ENCODE measurements at regions not wholly inside any gene's neighbourhood (a gene's known extent, or its start where the extent isn't known, plus 50 kb on each side); places are given as distances from the start of the nearest gene placed in this dataset.

GRCh38 chr6:165999279-165999678 lies 168.4 kb downstream of the TBXT start:
- no peak for TF ChIP-seq CTCF (conservative IDR thresholded peaks at IDR 0.05; ENCODE audit: low read length)
- Histone ChIP-seq H3K9ac (ENCODE audit: low read depth, low read length, poor library complexity, severe bottlenecking) (no peak overlapping the region), H3K4me3 (ENCODE audit: low read length, poor library complexity, severe bottlenecking) (no peak overlapping the region), H3K9me3 (ENCODE audit: insufficient read depth, low read depth, low read length) (no peaks in the 10 kb centered on the region), H3K4me2 (ENCODE audit: low read depth, low read length, poor library complexity, severe bottlenecking) (no peak overlapping the region), H3K27me3 (ENCODE audit: insufficient read depth, low read length, poor library complexity, severe bottlenecking) (no peaks in the 10 kb centered on the region), H3K4me1 (ENCODE audit: insufficient read depth, low read length, poor library complexity, severe bottlenecking) (no peaks in the 10 kb centered on the region), H3K9me2 (replicated peaks; ENCODE audit: low read depth, low read length) (no peaks in the 10 kb centered on the region), H2AFZ (ENCODE audit: low read length) (no peak overlapping the region), H3F3A (ENCODE audit: low read depth) (no peaks in the 10 kb centered on the region), H4K20me1 (ENCODE audit: insufficient read depth, low read length, poor library complexity, severe bottlenecking) (no peaks in the 10 kb centered on the region), H3K36me3 (ENCODE audit: insufficient read depth, low read length) (no peaks in the 10 kb centered on the region), H3K79me2 (ENCODE audit: insufficient read depth, low read length) (no peaks in the 10 kb centered on the region)

- H3K36me3 ChIP-seq (ENCODE audit: insufficient read depth, low read length) = no peaks in the 10 kb centered on the region
- no peaks in the 10 kb centered on the region for H3K9me3 ChIP-seq (ENCODE audit: insufficient read depth, low read depth, low read length)
- no peaks in the 10 kb centered on the region for H3F3A ChIP-seq (ENCODE audit: low read depth)
- no peak overlapping the region for H3K4me3 ChIP-seq (ENCODE audit: low read length, poor library complexity, severe bottlenecking)
- H4K20me1 ChIP-seq (ENCODE audit: insufficient read depth, low read length, poor library complexity, severe bottlenecking) = no peaks in the 10 kb centered on the region
- H3K9me2 ChIP-seq (replicated peaks; ENCODE audit: low read depth, low read length) = no peaks in the 10 kb centered on the region
- H3K9ac ChIP-seq (ENCODE audit: low read depth, low read length, poor library complexity, severe bottlenecking) = no peak overlapping the region
- H2AFZ ChIP-seq (ENCODE audit: low read length) = no peak overlapping the region
- TF ChIP-seq EZH2phosphoT487 (IDR thresholded peaks at IDR 0.05; ENCODE audit: borderline replicate concordance) (no peak), CTCF (conservative IDR thresholded peaks at IDR 0.05; ENCODE audit: low read length) (no peak)
- no peaks in the 10 kb centered on the region for H3K79me2 ChIP-seq (ENCODE audit: insufficient read depth, low read length)
- H3K27me3 ChIP-seq (ENCODE audit: insufficient read depth, low read length, poor library complexity, severe bottlenecking) = no peaks in the 10 kb centered on the region
- no peak overlapping the region for H3K4me2 ChIP-seq (ENCODE audit: low read depth, low read length, poor library complexity, severe bottlenecking)
- H3K4me1 ChIP-seq (ENCODE audit: insufficient read depth, low read length, poor library complexity, severe bottlenecking) = no peaks in the 10 kb centered on the region
Observed at GRCh38 chr6:165998072-165998471, 169.6 kb downstream of the TBXT start.

- Histone ChIP-seq H3K79me2 (ENCODE audit: insufficient read depth, low read length) (no peaks in the 10 kb centered on the region), H3F3A (ENCODE audit: low read depth) (no peaks in the 10 kb centered on the region), H4K20me1 (ENCODE audit: insufficient read depth, low read length, poor library complexity, severe bottlenecking) (no peaks in the 10 kb centered on the region), H3K27me3 (ENCODE audit: insufficient read depth, low read length, poor library complexity, severe bottlenecking) (peaks cover 8% of the 10 kb centered on the region), H2AFZ (ENCODE audit: low read length) (no peak overlapping the region), H3K36me3 (ENCODE audit: insufficient read depth, low read length) (no peaks in the 10 kb centered on the region), H3K4me1 (ENCODE audit: insufficient read depth, low read length, poor library complexity, severe bottlenecking) (peaks cover 16% of the 10 kb centered on the region), H3K9me3 (ENCODE audit: insufficient read depth, low read depth, low read length) (no peaks in the 10 kb centered on the region), H3K4me3 (ENCODE audit: low read length, poor library complexity, severe bottlenecking) (no peak overlapping the region), H3K9ac (ENCODE audit: low read depth, low read length, poor library complexity, severe bottlenecking) (no peak overlapping the region), H3K4me2 (ENCODE audit: low read depth, low read length, poor library complexity, severe bottlenecking) (no peak overlapping the region), H3K9me2 (replicated peaks; ENCODE audit: low read depth, low read length) (no peaks in the 10 kb centered on the region)
- TF ChIP-seq CTCF (conservative IDR thresholded peaks at IDR 0.05; ENCODE audit: low read length) (no peak), EZH2phosphoT487 (IDR thresholded peaks at IDR 0.05; ENCODE audit: borderline replicate concordance) (no peak)
Observed at GRCh38 chr6:165991341-165991740, 176.3 kb downstream of the TBXT start.
